CD4-positive, alpha-beta T cell treated with Interleukin-17A for 4 hours (primary cell): ENCODE measurements at regions not wholly inside any gene's neighbourhood (a gene's known extent, or its start where the extent isn't known, plus 50 kb on each side); places are given as distances from the start of the nearest gene placed in this dataset.
"Not testable (repeated sequence)": the region's sequence is repeated elsewhere in the genome, so short reads cannot be mapped to it uniquely, and the experiment has no call there.

Experiments
- DNase-seq: peaks from one replicate; pipeline ENCODE4 v3.0.0-alpha.2; 2020; ENCODE audit warnings: mixed read lengths

GRCh38 chr6:27568226-27568897 lies 95.5 kb upstream of the ZNF184 start:
- no peak for DNase-seq

DNA sequence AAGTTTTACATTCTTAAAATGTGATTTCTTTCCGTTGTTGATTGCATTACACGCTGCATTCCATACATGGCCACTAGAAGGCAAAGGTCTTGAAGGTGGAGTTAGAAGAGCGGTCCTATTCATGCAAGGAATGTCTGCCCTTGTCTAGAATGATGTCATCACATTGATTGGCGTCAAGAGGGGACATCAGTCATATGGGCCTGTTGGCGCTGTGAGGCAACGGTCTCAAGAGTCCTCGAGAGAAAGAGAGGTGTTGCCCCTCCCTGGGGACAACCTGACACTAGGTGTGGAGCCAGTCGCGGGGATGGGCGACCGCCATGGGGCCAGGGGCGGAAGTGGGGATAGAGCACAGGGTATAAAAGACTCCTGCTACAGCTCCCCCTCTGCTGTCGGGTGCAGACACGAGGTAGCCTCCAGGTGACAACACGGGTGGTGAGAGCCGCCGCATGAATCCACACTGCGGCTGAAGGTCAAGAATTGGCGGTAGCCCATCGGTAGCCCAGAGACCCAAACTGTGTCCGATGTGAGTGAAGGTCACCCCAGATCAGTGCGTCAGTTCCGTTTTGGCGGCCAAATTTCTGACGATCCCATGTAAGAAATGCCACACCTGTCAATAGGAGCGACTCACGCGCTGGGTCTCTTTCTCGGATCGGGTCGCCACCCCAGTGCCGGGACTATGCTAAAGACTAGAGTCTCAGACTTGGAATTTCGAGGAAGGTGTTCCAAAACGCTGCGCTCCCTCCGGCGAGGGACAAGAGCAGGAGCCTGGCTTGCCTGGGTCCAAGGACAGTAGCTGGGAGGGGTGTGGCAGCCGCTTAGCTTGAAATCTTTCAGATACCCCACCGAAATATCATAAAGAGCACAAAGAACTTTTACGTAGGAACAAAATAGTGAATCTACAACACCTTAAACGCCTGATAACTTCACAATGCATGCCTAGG lies 93.2 kb upstream of the ZNF184 start:
- no peak for DNase-seq

GRCh38 chr6:27562027-27562410 lies 89.1 kb upstream of the ZNF184 start:
- no peak for DNase-seq

DNA sequence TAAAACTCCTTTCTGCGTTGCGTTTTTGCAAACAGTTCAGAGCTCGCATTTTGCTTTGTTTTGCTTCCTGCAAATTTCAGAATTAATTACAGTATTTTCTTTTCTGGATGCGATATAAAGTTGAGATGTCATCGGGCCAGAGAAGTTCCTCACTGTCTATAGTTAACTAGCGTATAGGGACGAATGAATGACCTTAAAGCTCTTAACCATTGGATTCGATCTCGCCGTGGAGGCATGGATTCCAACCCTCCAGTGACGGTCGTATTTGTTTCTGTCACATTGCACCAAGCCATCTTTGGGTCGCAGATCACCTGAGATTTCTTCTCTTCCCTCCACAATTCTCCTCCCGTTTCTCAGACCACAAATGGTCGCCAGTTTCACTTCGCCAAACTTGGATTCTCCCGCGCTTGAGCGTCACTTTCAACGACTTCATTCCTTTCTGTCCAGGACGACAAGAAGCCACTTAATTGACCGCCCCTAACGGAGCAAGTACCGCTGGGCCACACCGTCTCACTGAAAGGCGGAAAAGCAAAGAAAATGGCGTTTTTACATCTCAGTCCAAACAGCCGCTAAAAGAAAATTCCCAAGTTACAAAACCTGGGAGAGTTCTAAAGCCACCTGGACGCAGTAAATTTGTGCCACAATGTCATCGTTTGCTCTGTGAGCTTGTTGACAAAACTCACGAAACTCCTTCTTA lies 85.3 kb upstream of the ZNF184 start:
- DNase-seq: no peak

- no peak for DNase-seq
These were observed 83.5 kb upstream of the ZNF184 start for GRCh38 chr6:27556406-27556805.

- no peak for DNase-seq
These were observed 80.4 kb upstream of the ZNF184 start for GRCh38 chr6:27553123-27553904.

DNA sequence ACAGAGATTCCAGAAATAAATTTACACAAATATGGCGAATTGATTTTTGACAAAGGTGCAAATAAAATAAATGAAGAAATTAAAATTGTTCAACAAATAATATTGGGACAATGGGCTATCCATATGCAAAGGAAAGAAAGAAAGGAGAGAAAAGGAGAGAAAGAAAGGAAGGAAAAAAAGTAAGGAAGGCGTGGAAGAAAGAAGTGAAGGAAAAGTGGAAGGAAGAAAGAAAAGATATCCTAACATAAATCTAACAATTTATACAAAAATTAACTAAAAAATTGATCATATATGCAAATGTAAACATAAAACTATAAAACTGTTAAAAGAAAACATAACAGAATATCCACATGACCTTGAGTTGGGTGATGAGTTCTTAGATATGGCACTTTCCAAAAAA lies 78.7 kb upstream of the ZNF184 start:
- DNase-seq: no peak

DNA sequence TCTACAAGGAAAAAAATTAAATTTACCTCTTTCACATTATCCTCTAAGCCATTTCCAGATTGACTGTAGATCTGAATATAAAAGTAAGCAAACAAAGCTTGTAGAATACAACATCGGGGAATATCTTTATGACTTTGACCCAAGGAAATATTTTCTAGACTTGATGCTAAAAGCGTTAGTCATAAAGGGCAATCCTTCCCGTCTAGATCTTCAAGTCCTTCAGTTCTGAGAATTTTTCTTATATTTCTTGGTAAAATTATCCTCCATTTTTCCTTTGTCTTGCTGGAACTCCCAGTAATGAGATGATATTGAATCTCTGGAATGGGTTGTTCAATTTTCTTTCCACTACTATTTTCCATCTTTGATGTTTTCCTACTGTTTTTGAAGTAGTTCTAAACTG lies 77.8 kb upstream of the ZNF184 start:
- DNase-seq: no peak

DNA sequence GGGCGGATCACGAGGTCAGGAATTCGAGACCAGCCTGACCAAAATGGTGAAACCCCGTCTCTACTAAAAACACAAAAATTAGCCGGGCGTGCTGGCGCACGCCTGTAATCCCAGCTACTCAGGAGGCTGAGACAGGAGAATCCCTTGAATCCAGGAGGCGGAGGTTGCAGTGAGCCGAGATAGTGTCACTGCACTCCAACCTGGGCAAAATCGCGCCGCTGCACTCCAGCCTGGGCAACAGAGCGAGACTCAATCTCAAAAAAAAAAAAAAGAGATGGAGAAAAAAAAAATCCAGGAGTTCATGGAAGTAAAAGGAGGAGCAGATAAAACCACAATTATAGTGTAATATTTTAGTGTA lies 76.3 kb upstream of the ZNF184 start:
- not testable (repeated sequence) for DNase-seq

DNA sequence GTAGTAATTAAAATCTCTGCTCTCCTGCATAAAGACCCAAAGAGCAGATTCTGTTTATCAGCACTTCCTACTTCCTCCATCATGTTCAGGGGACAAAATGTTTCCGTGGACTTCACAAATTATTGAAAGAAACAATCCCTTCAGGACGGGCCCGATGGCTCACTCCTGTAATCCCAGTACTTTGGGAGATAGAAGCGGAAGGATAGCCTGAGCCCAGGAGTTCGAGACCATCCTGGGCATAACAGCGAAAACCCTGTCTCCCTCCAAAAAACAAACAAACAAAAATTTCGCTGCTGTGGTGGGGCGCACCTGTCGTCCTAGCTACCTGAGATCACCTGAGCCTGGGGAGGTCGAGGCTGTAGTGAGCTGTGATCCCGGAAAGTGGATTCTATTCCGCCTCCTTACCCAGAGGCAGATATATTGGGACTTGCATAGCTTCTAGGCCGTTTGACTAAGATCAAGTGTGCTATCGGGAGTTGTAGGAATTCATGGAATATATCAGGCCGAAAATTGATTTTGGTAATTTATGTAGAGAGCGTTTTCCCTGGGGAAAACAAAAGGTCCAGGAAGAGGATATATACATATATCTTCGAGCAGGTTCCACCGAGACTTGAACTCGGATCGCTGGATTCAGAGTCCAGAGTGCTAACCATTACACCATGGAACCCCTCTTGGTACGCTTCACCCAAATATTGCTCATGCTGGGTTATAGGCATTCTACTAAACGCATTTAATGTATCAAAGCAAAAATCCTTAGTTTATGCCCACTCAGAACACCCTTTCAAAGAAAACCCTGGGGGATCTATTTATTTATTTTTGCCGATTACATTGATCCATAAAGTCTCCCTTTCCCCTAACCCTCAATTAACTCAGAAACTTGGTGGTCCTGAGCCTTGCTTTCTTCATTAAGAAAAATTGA lies 74.5 kb upstream of the ZNF184 start:
- DNase-seq: no peak

- no peak for DNase-seq
These were observed 73.6 kb upstream of the ZNF184 start for GRCh38 chr6:27546522-27546921.

GRCh38 chr6:27545271-27546046 lies 72.6 kb upstream of the ZNF184 start:
- no peak for DNase-seq

DNA sequence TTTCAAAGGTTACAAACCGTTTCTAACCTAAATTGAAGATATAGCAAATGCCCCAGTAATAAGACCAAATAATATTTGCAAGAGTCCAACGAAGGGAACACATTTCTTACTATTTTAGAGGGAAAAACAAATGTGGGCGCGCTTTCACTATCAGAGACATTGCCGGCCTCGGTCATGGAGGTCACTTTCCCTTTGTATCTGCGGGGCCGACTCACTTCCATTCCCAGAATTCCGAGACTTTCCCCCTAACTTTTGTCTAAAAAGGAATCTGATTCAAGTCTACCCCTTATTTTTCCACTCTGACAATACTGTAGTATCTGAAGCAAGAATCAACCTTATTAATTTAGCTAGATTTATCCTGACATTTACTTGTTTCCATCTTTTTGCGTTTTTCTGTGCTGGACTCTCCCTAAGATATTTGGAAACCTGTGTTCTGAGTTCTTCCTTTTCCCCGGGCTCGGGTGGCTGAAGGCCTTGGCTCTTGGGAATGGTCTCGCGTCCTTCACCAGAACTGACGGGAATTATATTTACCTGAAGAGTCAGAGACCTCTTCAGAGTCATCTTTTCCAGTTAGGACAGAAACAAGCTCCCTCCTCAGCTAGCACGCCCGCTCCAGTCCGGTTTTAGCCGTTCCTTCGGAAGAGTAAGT lies 71.8 kb upstream of the ZNF184 start:
- no peak for DNase-seq

DNA sequence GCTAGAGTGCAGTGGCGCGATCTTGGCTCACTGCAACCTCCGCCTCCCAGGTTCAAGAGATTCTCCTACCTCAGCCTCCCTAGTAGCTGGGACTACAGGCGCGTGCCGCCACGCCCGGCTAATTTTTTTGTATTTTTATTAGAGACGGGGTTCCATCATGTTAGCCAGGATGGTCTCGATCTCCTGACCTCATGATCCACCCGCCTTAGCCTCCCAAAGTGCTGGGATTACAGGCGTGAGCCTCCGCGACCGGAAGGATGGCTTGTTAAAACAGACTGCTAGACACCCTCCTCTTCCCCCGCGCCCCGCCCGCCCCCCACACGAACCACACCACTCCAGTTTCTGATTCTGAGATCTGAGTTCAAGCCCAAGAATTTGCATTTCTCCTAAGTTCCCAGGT lies 71.2 kb upstream of the ZNF184 start:
- not testable (repeated sequence) for DNase-seq

DNA sequence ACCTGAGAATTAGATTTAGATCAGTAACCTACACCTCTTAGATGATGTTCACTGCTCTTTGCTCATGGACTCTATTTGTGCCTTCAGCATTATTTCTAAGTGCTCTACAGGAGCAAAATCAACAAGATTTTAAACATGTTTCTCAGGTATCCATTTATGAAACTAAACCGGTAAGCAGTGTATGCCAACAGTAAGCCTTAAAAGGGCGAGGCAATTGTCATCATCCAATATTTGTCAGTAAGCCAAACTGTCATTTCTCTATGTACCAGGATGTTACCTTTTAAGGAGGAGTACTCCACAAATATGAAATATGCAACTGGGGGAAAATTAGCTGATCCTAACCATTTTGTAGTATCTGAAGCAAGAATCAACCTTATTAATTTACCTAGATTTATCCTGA lies 69.6 kb upstream of the ZNF184 start:
- DNase-seq: no peak

GRCh38 chr6:27541933-27542297 lies 69.0 kb upstream of the ZNF184 start:
- no peak for DNase-seq

DNA sequence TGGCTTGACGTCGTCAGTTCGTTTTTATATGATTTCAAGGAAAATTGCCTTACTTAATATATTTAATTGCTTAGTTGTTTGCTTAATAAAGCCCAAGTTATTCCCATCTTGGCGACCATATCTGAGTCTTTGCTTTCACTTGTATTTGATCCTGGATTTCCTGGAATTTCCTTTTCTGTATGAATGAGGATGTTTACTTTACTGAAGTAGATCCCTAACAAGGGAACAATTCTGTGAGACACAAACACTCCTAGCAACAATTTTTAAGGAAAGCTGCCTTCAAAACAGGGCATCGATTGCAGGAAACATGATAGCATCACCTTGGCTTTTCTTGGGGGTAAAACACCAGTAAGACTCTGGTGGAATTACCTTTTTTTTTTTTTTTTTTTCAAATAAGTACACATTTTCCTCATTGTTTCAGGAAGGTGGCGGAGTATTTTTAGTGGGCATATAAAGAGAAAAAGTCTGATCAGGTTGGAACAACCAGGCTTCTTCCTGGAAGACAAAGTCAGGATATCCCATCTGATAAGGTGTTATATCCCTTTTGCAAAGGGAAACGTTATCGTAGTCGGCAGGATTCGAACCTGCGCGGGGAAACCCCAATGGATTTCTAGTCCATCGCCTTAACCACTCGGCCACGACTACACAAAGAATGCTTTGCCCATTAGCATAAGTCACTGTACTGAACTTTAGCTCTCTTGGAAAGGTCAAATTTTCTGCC lies 68.5 kb upstream of the ZNF184 start:
- no peak for DNase-seq

GRCh38 chr6:27539551-27539950 lies 66.6 kb upstream of the ZNF184 start:
- DNase-seq: no peak

- no peak for DNase-seq
These were observed 60.1 kb upstream of the ZNF184 start for GRCh38 chr6:27532820-27533538.
